ENCODE measurements at regions not wholly inside any gene's neighbourhood (a gene's known extent, or its start where the extent isn't known, plus 50 kb on each side); places are given as distances from the start of the nearest gene placed in this dataset.

DNA sequence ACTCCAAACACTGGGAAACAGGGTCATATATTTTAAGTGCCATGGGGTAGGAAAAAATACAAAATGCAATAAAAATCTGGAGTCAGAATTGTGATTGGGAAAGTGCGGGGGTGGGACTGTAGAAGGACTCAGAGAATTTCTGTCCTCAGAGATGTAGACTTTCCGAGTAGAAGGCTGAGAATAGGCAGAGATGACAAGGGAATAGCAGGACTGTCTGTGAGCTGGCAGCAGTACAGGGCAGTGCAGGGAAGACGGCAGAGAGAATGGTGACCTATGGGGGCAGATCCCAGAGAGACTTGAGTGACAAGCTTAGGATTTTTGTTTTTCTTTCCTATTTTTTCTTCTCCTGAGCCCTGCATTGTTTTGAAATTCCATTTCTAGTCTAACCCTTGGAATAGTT lies 127.6 kb downstream of the SLC16A9 start:
- TF ChIP-seq FOSL1 (IDR thresholded peaks at IDR 0.05; ENCODE audit: low read depth) (no peak), EZH2 (IDR thresholded peaks at IDR 0.05) (no peak), ZNF274 (IDR thresholded peaks at IDR 0.05; ENCODE audit: low read depth, low read length) (no peak), EZH2phosphoT487 (IDR thresholded peaks at IDR 0.05; ENCODE audit: borderline replicate concordance) (no peak), POLR2AphosphoS5 (IDR thresholded peaks at IDR 0.05; ENCODE audit: low read depth, low read length) (no peak), POLR2A (IDR thresholded peaks at IDR 0.05; ENCODE audit: borderline replicate concordance, extremely low read depth, insufficient read depth, insufficient read length) (no peak), SIN3A (IDR thresholded peaks at IDR 0.05; ENCODE audit: low read depth) (no peak), JUND (IDR thresholded peaks at IDR 0.05) (no peak), YY1 (IDR thresholded peaks at IDR 0.05; ENCODE audit: extremely low read depth, insufficient replicate concordance, low read depth, low read length) (no peak)
- TF ChIP-seq, protein P1, sequence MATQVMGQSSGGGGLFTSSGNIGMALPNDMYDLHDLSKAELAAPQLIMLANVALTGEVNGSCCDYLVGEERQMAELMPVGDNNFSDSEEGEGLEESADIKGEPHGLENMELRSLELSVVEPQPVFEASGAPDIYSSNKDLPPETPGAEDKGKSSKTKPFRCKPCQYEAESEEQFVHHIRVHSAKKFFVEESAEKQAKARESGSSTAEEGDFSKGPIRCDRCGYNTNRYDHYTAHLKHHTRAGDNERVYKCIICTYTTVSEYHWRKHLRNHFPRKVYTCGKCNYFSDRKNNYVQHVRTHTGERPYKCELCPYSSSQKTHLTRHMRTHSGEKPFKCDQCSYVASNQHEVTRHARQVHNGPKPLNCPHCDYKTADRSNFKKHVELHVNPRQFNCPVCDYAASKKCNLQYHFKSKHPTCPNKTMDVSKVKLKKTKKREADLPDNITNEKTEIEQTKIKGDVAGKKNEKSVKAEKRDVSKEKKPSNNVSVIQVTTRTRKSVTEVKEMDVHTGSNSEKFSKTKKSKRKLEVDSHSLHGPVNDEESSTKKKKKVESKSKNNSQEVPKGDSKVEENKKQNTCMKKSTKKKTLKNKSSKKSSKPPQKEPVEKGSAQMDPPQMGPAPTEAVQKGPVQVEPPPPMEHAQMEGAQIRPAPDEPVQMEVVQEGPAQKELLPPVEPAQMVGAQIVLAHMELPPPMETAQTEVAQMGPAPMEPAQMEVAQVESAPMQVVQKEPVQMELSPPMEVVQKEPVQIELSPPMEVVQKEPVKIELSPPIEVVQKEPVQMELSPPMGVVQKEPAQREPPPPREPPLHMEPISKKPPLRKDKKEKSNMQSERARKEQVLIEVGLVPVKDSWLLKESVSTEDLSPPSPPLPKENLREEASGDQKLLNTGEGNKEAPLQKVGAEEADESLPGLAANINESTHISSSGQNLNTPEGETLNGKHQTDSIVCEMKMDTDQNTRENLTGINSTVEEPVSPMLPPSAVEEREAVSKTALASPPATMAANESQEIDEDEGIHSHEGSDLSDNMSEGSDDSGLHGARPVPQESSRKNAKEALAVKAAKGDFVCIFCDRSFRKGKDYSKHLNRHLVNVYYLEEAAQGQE (IDR thresholded peaks at IDR 0.05; ENCODE audit: low read depth): no peak
- TF ChIP-seq, protein P2, sequence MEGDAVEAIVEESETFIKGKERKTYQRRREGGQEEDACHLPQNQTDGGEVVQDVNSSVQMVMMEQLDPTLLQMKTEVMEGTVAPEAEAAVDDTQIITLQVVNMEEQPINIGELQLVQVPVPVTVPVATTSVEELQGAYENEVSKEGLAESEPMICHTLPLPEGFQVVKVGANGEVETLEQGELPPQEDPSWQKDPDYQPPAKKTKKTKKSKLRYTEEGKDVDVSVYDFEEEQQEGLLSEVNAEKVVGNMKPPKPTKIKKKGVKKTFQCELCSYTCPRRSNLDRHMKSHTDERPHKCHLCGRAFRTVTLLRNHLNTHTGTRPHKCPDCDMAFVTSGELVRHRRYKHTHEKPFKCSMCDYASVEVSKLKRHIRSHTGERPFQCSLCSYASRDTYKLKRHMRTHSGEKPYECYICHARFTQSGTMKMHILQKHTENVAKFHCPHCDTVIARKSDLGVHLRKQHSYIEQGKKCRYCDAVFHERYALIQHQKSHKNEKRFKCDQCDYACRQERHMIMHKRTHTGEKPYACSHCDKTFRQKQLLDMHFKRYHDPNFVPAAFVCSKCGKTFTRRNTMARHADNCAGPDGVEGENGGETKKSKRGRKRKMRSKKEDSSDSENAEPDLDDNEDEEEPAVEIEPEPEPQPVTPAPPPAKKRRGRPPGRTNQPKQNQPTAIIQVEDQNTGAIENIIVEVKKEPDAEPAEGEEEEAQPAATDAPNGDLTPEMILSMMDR (IDR thresholded peaks at IDR 0.05 in 2 of 3, conservative IDR thresholded peaks at IDR 0.05 in 1 of 3; ENCODE audit: borderline replicate concordance in 1 of 3, insufficient read depth in 1 of 3, low read depth in 2 of 3, low read length in 2 of 3): no peak

Data from HCT116 (cell line).